ENCODE measurements at regions not wholly inside any gene's neighbourhood (a gene's known extent, or its start where the extent isn't known, plus 50 kb on each side); places are given as distances from the start of the nearest gene placed in this dataset.
"Not testable (repeated sequence)": the region's sequence is repeated elsewhere in the genome, so short reads cannot be mapped to it uniquely, and the experiment has no call there.

GRCh38 chr17:16869531-16870252 lies 102.2 kb downstream of the TNFRSF13B start:
- CTCF ChIA-PET = not testable (repeated sequence)

GRCh38 chr17:16868616-16869015 lies 103.3 kb downstream of the TNFRSF13B start:
- POLR2A ChIA-PET; H3K9me3 ChIP-seq (ENCODE audit: control extremely low read depth in 1 of 5, control insufficient read depth in 4 of 5, insufficient read depth in 2 of 5, low read depth in 1 of 5, low read length in 4 of 5); H3K27me3 ChIP-seq (replicated peaks in 2 of 5; ENCODE audit: control insufficient read depth in 4 of 5, insufficient read depth in 5 of 5, low read length in 4 of 5); H3K36me3 ChIP-seq (ENCODE audit: control insufficient read depth in 4 of 4, insufficient read depth in 4 of 4, low read length in 3 of 4); DNase-seq; CTCF ChIA-PET; H3K4me1 ChIP-seq (ENCODE audit: control extremely low read depth in 1 of 4, control insufficient read depth in 4 of 4, insufficient read depth in 4 of 4, low read length in 3 of 4); H3K4me3 ChIP-seq (ENCODE audit: control insufficient read depth in 1 of 7, extremely low read depth in 1 of 7, insufficient read depth in 4 of 7, low read depth in 2 of 7, low read length in 6 of 7); H3K27ac ChIP-seq (ENCODE audit: insufficient read depth in 1 of 2, low read depth in 1 of 2, low read length in 2 of 2, poor library complexity in 1 of 2, severe bottlenecking in 2 of 2): not testable (repeated sequence)
- WGBS (ENCODE audit: insufficient coverage) = 95% methylated on average over 7 of the region's 13 CpGs

More at GRCh38 chr17:16869531-16870252, 102.2 kb downstream of the TNFRSF13B start:
- H3K27ac ChIP-seq (ENCODE audit: insufficient read depth in 1 of 2, low read depth in 1 of 2, low read length in 2 of 2, poor library complexity in 1 of 2, severe bottlenecking in 2 of 2); H3K27me3 ChIP-seq (replicated peaks in 2 of 5; ENCODE audit: control insufficient read depth in 4 of 5, insufficient read depth in 5 of 5, low read length in 4 of 5); H3K4me1 ChIP-seq (ENCODE audit: control extremely low read depth in 1 of 4, control insufficient read depth in 4 of 4, insufficient read depth in 4 of 4, low read length in 3 of 4); POLR2A ChIA-PET; H3K4me3 ChIP-seq (ENCODE audit: control insufficient read depth in 1 of 7, extremely low read depth in 1 of 7, insufficient read depth in 4 of 7, low read depth in 2 of 7, low read length in 6 of 7); H3K9me3 ChIP-seq (ENCODE audit: control extremely low read depth in 1 of 5, control insufficient read depth in 4 of 5, insufficient read depth in 2 of 5, low read depth in 1 of 5, low read length in 4 of 5); DNase-seq; H3K36me3 ChIP-seq (ENCODE audit: control insufficient read depth in 4 of 4, insufficient read depth in 4 of 4, low read length in 3 of 4): not testable (repeated sequence)
- 97% methylated on average over 3 of the region's 11 CpGs for WGBS (ENCODE audit: insufficient coverage)

DNA sequence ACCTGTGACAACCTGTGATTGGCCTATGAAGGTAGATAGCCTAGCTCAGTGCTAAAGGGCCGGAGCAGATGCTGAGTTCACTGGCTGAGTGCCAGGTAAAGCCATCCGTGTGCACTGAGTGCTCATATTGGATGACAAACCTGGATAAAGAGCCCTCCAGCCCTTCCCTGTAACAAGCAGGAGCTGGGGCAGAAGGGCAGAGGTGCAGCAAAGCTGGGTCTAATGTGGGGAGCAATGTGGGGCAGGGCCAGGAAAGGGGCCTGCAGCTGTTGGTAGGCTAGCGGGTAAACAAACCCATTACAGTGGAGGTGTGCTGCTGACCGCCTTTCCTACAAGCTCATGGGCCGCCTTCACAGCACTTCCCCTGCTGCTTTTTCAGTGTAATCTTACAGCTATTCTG lies 104.4 kb downstream of the TNFRSF13B start:
- H3K4me1 ChIP-seq (ENCODE audit: control extremely low read depth in 1 of 4, control insufficient read depth in 4 of 4, insufficient read depth in 4 of 4, low read length in 3 of 4); H3K9me3 ChIP-seq (ENCODE audit: control extremely low read depth in 1 of 5, control insufficient read depth in 4 of 5, insufficient read depth in 2 of 5, low read depth in 1 of 5, low read length in 4 of 5); CTCF ChIA-PET; H3K4me3 ChIP-seq (ENCODE audit: control insufficient read depth in 1 of 7, extremely low read depth in 1 of 7, insufficient read depth in 4 of 7, low read depth in 2 of 7, low read length in 6 of 7); H3K27me3 ChIP-seq (replicated peaks in 2 of 5; ENCODE audit: control insufficient read depth in 4 of 5, insufficient read depth in 5 of 5, low read length in 4 of 5); H3K27ac ChIP-seq (ENCODE audit: insufficient read depth in 1 of 2, low read depth in 1 of 2, low read length in 2 of 2, poor library complexity in 1 of 2, severe bottlenecking in 2 of 2); DNase-seq; H3K36me3 ChIP-seq (ENCODE audit: control insufficient read depth in 4 of 4, insufficient read depth in 4 of 4, low read length in 3 of 4): not testable (repeated sequence)
- no CpG with 5 or more reads among the region's 5 CpGs for WGBS (ENCODE audit: insufficient coverage)
- POLR2A ChIA-PET = interaction anchor here (0.7 kb wide), 1 partner anchor 192 kb away, joined by 3 read pairs; no protein-coding TSS in a partner anchor

- DNase-seq; POLR2A ChIA-PET; H3K9me3 ChIP-seq (ENCODE audit: control extremely low read depth in 1 of 5, control insufficient read depth in 4 of 5, insufficient read depth in 2 of 5, low read depth in 1 of 5, low read length in 4 of 5); H3K4me3 ChIP-seq (ENCODE audit: control insufficient read depth in 1 of 7, extremely low read depth in 1 of 7, insufficient read depth in 4 of 7, low read depth in 2 of 7, low read length in 6 of 7); H3K27ac ChIP-seq (ENCODE audit: insufficient read depth in 1 of 2, low read depth in 1 of 2, low read length in 2 of 2, poor library complexity in 1 of 2, severe bottlenecking in 2 of 2); H3K27me3 ChIP-seq (replicated peaks in 2 of 5; ENCODE audit: control insufficient read depth in 4 of 5, insufficient read depth in 5 of 5, low read length in 4 of 5); CTCF ChIA-PET; H3K36me3 ChIP-seq (ENCODE audit: control insufficient read depth in 4 of 4, insufficient read depth in 4 of 4, low read length in 3 of 4); H3K4me1 ChIP-seq (ENCODE audit: control extremely low read depth in 1 of 4, control insufficient read depth in 4 of 4, insufficient read depth in 4 of 4, low read length in 3 of 4): not testable (repeated sequence)
- 100% methylated on average over 3 of the region's 6 CpGs for WGBS (ENCODE audit: insufficient coverage)
Observed at GRCh38 chr17:16866841-16867240, 105.1 kb downstream of the TNFRSF13B start.

GRCh38 chr17:16866436-16866835 lies 105.5 kb downstream of the TNFRSF13B start:
- no peak overlapping the region for H3K4me3 ChIP-seq (ENCODE audit: control insufficient read depth in 1 of 7, extremely low read depth in 1 of 7, insufficient read depth in 4 of 7, low read depth in 2 of 7, low read length in 6 of 7)
- WGBS (ENCODE audit: insufficient coverage) = 100% methylated on average over 3 of the region's 8 CpGs
- H3K36me3 ChIP-seq (ENCODE audit: control insufficient read depth in 4 of 4, insufficient read depth in 4 of 4, low read length in 3 of 4) = no peaks in the 10 kb centered on the region
- H3K9me3 ChIP-seq (ENCODE audit: control extremely low read depth in 1 of 5, control insufficient read depth in 4 of 5, insufficient read depth in 2 of 5, low read depth in 1 of 5, low read length in 4 of 5) = no peaks in the 10 kb centered on the region
- no peak overlapping the region for H3K27ac ChIP-seq (ENCODE audit: insufficient read depth in 1 of 2, low read depth in 1 of 2, low read length in 2 of 2, poor library complexity in 1 of 2, severe bottlenecking in 2 of 2)
- H3K4me1 ChIP-seq (ENCODE audit: control extremely low read depth in 1 of 4, control insufficient read depth in 4 of 4, insufficient read depth in 4 of 4, low read length in 3 of 4) = peaks cover 0 to 2% (median 0%) of the 10 kb centered on the region in 4 experiments
- DNase-seq = no peak
- no peaks in the 10 kb centered on the region for H3K27me3 ChIP-seq (replicated peaks in 2 of 5; ENCODE audit: control insufficient read depth in 4 of 5, insufficient read depth in 5 of 5, low read length in 4 of 5)
- CTCF ChIA-PET = no interaction called here
- POLR2A ChIA-PET = no interaction called here

GRCh38 chr17:16865704-16866103 lies 106.2 kb downstream of the TNFRSF13B start:
- H3K4me1 ChIP-seq (ENCODE audit: control extremely low read depth in 1 of 4, control insufficient read depth in 4 of 4, insufficient read depth in 4 of 4, low read length in 3 of 4); H3K4me3 ChIP-seq (ENCODE audit: control insufficient read depth in 1 of 7, extremely low read depth in 1 of 7, insufficient read depth in 4 of 7, low read depth in 2 of 7, low read length in 6 of 7); H3K27ac ChIP-seq (ENCODE audit: insufficient read depth in 1 of 2, low read depth in 1 of 2, low read length in 2 of 2, poor library complexity in 1 of 2, severe bottlenecking in 2 of 2); H3K9me3 ChIP-seq (ENCODE audit: control extremely low read depth in 1 of 5, control insufficient read depth in 4 of 5, insufficient read depth in 2 of 5, low read depth in 1 of 5, low read length in 4 of 5); POLR2A ChIA-PET; CTCF ChIA-PET; H3K27me3 ChIP-seq (replicated peaks in 2 of 5; ENCODE audit: control insufficient read depth in 4 of 5, insufficient read depth in 5 of 5, low read length in 4 of 5); DNase-seq; H3K36me3 ChIP-seq (ENCODE audit: control insufficient read depth in 4 of 4, insufficient read depth in 4 of 4, low read length in 3 of 4): not testable (repeated sequence)
- 100% methylated on average over 1 of the region's 8 CpGs for WGBS (ENCODE audit: insufficient coverage)

DNA sequence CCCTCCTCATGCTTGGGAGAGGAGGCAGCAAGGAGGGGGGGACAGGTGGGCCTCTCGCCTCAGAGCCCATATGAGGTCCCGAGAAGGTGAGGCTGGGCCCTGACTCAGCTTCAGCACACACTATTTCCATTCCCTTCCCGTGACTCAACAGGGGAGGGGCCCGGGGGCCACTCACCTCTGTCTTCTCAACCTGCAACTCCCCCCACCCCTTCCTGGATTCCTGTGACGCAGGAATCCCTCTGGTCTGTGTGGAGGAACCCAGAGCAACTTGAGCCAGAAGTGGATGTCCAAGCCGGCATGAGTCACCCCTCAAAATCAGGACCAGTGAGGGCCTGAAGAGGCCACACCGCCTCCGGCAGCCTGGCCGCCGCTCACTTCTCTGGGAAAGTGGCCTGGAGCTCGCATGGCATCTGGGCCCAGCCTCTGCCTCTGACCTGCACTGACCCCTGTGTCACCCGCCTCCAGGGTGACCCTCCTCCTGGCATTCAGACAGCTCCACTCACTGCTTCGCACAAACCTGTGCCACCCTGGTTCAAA lies 106.8 kb downstream of the TNFRSF13B start:
- POLR2A ChIA-PET; H3K27ac ChIP-seq (ENCODE audit: insufficient read depth in 1 of 2, low read depth in 1 of 2, low read length in 2 of 2, poor library complexity in 1 of 2, severe bottlenecking in 2 of 2); H3K9me3 ChIP-seq (ENCODE audit: control extremely low read depth in 1 of 5, control insufficient read depth in 4 of 5, insufficient read depth in 2 of 5, low read depth in 1 of 5, low read length in 4 of 5); H3K4me1 ChIP-seq (ENCODE audit: control extremely low read depth in 1 of 4, control insufficient read depth in 4 of 4, insufficient read depth in 4 of 4, low read length in 3 of 4); DNase-seq; H3K27me3 ChIP-seq (replicated peaks in 2 of 5; ENCODE audit: control insufficient read depth in 4 of 5, insufficient read depth in 5 of 5, low read length in 4 of 5); H3K36me3 ChIP-seq (ENCODE audit: control insufficient read depth in 4 of 4, insufficient read depth in 4 of 4, low read length in 3 of 4); CTCF ChIA-PET; H3K4me3 ChIP-seq (ENCODE audit: control insufficient read depth in 1 of 7, extremely low read depth in 1 of 7, insufficient read depth in 4 of 7, low read depth in 2 of 7, low read length in 6 of 7): not testable (repeated sequence)
- no CpG with 5 or more reads among the region's 13 CpGs for WGBS (ENCODE audit: insufficient coverage)

All from common myeloid progenitor, CD34-positive (primary cell).